BLaER1 treated with 17β-estradiol and CSF1 and Interleukin-3, amounts not matched to agents 10 nM and 100 nM (cell line): ENCODE measurements at regions not wholly inside any gene's neighbourhood (a gene's known extent, or its start where the extent isn't known, plus 50 kb on each side); places are given as distances from the start of the nearest gene placed in this dataset.

Experiments used
- H3K27ac ChIP-seq, 11 experiments: shearing (Covaris generic); formaldehyde crosslinking; 2 replicates each; pipeline ENCODE4 v1.8.1; 2022
- H3K27me3 ChIP-seq, 11 experiments: shearing (Covaris generic); formaldehyde crosslinking; 2 replicates each; pipeline ENCODE4 v1.8.1; 2022
- H3K36me3 ChIP-seq, 11 experiments: shearing (Covaris generic); formaldehyde crosslinking; 2 replicates each; pipeline ENCODE4 v1.8.1; 2022
- H3K4me1 ChIP-seq, 10 experiments: shearing (Covaris generic); formaldehyde crosslinking; 2 replicates each; pipeline ENCODE4 v1.8.1; 2022
- H3K4me2 ChIP-seq, 11 experiments: shearing (Covaris generic); formaldehyde crosslinking; 2 replicates each; pipeline ENCODE4 v1.8.1; 2022
- H3K4me3 ChIP-seq, 10 experiments: shearing (Covaris generic); formaldehyde crosslinking; 2 replicates each; pipeline ENCODE4 v1.8.1; 2022
- H3K9ac ChIP-seq, 11 experiments: shearing (Covaris generic); formaldehyde crosslinking; 2 replicates each; pipeline ENCODE4 v1.8.1; 2022
- H3K9me3 ChIP-seq, 11 experiments: shearing (Covaris generic); formaldehyde crosslinking; replicated peaks in 1 of 11; 2 replicates each; pipeline ENCODE4 v1.8.1; 2022
- H4K20me1 ChIP-seq, 11 experiments: shearing (Covaris generic); formaldehyde crosslinking; 2 replicates each; pipeline ENCODE4 v1.8.1; 2022
- Cebpa-rat ChIP-seq, 11 experiments: shearing (Covaris generic); IDR thresholded peaks; 2 replicates each; pipeline ENCODE4 v1.8.1; 2022

DNA sequence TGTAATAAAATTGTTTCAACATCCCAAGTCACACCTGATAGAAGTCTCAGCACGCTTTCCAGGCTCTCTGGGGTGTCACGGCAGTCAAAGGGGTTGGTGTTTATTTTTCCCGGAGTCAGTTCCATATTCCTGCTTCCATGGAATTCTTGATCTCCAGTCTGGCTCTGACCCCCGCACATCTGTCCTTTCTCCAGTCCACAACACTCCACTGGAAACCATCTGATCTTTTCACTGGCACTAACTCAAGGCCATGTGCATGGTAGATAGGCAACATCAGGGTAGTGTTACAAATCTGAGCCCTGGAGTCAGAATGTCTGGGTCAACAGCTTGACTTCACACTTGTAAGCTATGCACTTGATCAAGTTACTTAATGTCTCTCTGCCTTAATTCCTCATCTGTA, 176.2 kb downstream of the WDR11 start:
- no peak overlapping the region for H3K4me3 ChIP-seq
- no peak for TF ChIP-seq Cebpa-rat (IDR thresholded peaks at IDR 0.05)
- no peak overlapping the region for H3K4me2 ChIP-seq

GRCh38 chr10:121032460-121032859, 181.3 kb downstream of the WDR11 start:
- Histone ChIP-seq H4K20me1 (no peaks in the 10 kb centered on the region), H3K4me2 (peak overlapping the region in 5 of 11 experiments; percentile 25 to 69 (median 44); a peak in 9 of 22 replicates), H3K36me3 (no peaks in the 10 kb centered on the region), H3K27ac (0 out of 22 replicates have a peak overlapping the region, but pooled peaks of 1 of the 11 experiments have one; percentile 25), H3K27me3 (peaks cover 0 to 8% (median 0%) of the 10 kb centered on the region in 11 experiments; a peak in 2 of 22 replicates), H3K9ac (no peak overlapping the region), H3K4me1 (peaks cover 0 to 13% (median 3%) of the 10 kb centered on the region in 10 experiments; a peak in 8 of 20 replicates), H3K9me3 (peaks cover 0 to 9% (median 0%) of the 10 kb centered on the region in 11 experiments; a peak in 3 of 22 replicates), H3K4me3 (no peak overlapping the region)
- no peak for TF ChIP-seq Cebpa-rat (IDR thresholded peaks at IDR 0.05)

More for the DNA sequence above, 176.2 kb downstream of the WDR11 start:
- Histone ChIP-seq H3K27me3 (peaks cover 0 to 4% (median 0%) of the 10 kb centered on the region in 11 experiments; a peak in 1 of 22 replicates), H3K9me3 (0 out of 22 replicates have a peak, but pooled peaks cover 0 to under 1% (median 0%) of the 10 kb centered on the region in 11 experiments), H3K36me3 (no peaks in the 10 kb centered on the region), H3K27ac (no peak overlapping the region), H3K4me1 (peaks cover 0 to 10% (median under 1%) of the 10 kb centered on the region in 10 experiments; a peak in 8 of 20 replicates), H4K20me1 (no peaks in the 10 kb centered on the region), H3K9ac (no peak overlapping the region)

- H3K4me1 ChIP-seq, result peaks cover 0 to 22% (median 9%) of the 10 kb centered on the region in 10 experiments; a peak in 12 of 20 replicates
- H3K9me3 ChIP-seq, result peaks cover 0 to 9% (median 0%) of the 10 kb centered on the region in 11 experiments; a peak in 3 of 22 replicates
- H3K4me3 ChIP-seq, result no peak overlapping the region
- H3K36me3 ChIP-seq, result no peaks in the 10 kb centered on the region
- H3K27ac ChIP-seq, result no peak overlapping the region
- no peak overlapping the region for H3K9ac ChIP-seq
- H3K4me2 ChIP-seq, result no peak overlapping the region
- no peaks in the 10 kb centered on the region for H4K20me1 ChIP-seq
- H3K27me3 ChIP-seq, result peaks cover 0 to 8% (median 0%) of the 10 kb centered on the region in 11 experiments; a peak in 2 of 22 replicates
- TF ChIP-seq Cebpa-rat (IDR thresholded peaks at IDR 0.05), result no peak
Measured at GRCh38 chr10:121033366-121033765, 182.2 kb downstream of the WDR11 start.

- peaks cover 0 to 9% (median 0%) of the 10 kb centered on the region in 11 experiments; a peak in 3 of 22 replicates for H3K9me3 ChIP-seq
- H3K4me1 ChIP-seq, result peaks cover 0 to 28% (median 11%) of the 10 kb centered on the region in 10 experiments; a peak in 14 of 20 replicates
- H3K4me3 ChIP-seq, result no peak overlapping the region
- H3K9ac ChIP-seq, result no peak overlapping the region
- H3K27ac ChIP-seq, result no peak overlapping the region
- H4K20me1 ChIP-seq, result no peaks in the 10 kb centered on the region
- no peaks in the 10 kb centered on the region for H3K36me3 ChIP-seq
- TF ChIP-seq Cebpa-rat (IDR thresholded peaks at IDR 0.05), result no peak
- H3K27me3 ChIP-seq, result peaks cover 0 to 8% (median 0%) of the 10 kb centered on the region in 11 experiments; a peak in 2 of 22 replicates
- H3K4me2 ChIP-seq, result no peak overlapping the region
Measured at GRCh38 chr10:121036431-121036830, 185.3 kb downstream of the WDR11 start.

GRCh38 chr10:121041499-121041898, 190.3 kb downstream of the WDR11 start:
- Histone ChIP-seq H3K27me3 (peaks cover 0 to 4% (median 0%) of the 10 kb centered on the region in 11 experiments; a peak in 1 of 22 replicates), H3K27ac (no peak overlapping the region), H3K4me3 (no peak overlapping the region), H3K9ac (no peak overlapping the region), H3K36me3 (no peaks in the 10 kb centered on the region), H4K20me1 (no peaks in the 10 kb centered on the region), H3K4me1 (peaks cover 0 to 41% (median 26%) of the 10 kb centered on the region in 10 experiments; a peak in 14 of 20 replicates), H3K9me3 (no peaks in the 10 kb centered on the region), H3K4me2 (peak overlapping the region in 9 of 11 experiments; percentile 20 to 80 (median 69); a peak in 15 of 22 replicates)
- TF ChIP-seq Cebpa-rat (IDR thresholded peaks at IDR 0.05), result no peak

GRCh38 chr10:121041906-121042305, 190.7 kb downstream of the WDR11 start:
- peak overlapping the region in 10 of 11 experiments; percentile 20 to 80 (median 58); a peak in 17 of 22 replicates for H3K4me2 ChIP-seq
- H4K20me1 ChIP-seq, result no peaks in the 10 kb centered on the region
- H3K27ac ChIP-seq, result peak overlapping the region in 1 of 11 experiments; percentile 35; a peak in 1 of 22 replicates
- H3K36me3 ChIP-seq, result no peaks in the 10 kb centered on the region
- H3K27me3 ChIP-seq, result 0 out of 22 replicates have a peak, but pooled peaks cover 0 to under 1% (median 0%) of the 10 kb centered on the region in 11 experiments
- peak in 2 of 11 experiments; percentile 33 to 43; a peak in 1 of 22 replicates for TF ChIP-seq Cebpa-rat (IDR thresholded peaks at IDR 0.05)
- no peak overlapping the region for H3K4me3 ChIP-seq
- H3K9me3 ChIP-seq, result no peaks in the 10 kb centered on the region
- 0 out of 22 replicates have a peak overlapping the region, but pooled peaks of 1 of the 11 experiments have one; percentile 24 for H3K9ac ChIP-seq
- peaks cover 0 to 41% (median 26%) of the 10 kb centered on the region in 10 experiments; a peak in 14 of 20 replicates for H3K4me1 ChIP-seq

- Histone ChIP-seq H3K36me3 (no peaks in the 10 kb centered on the region), H3K4me2 (peak overlapping the region in 10 of 11 experiments; percentile 20 to 80 (median 58); a peak in 16 of 22 replicates), H3K27me3 (no peaks in the 10 kb centered on the region), H3K27ac (peak overlapping the region in 1 of 11 experiments; percentile 35; a peak in 1 of 22 replicates), H3K9me3 (peaks cover 2 to 3% (median 2%) of the 10 kb centered on the region in 11 experiments; a peak in 13 of 22 replicates), H4K20me1 (no peaks in the 10 kb centered on the region), H3K4me1 (peaks cover 0 to 41% (median 26%) of the 10 kb centered on the region in 10 experiments; a peak in 14 of 20 replicates), H3K4me3 (no peak overlapping the region), H3K9ac (0 out of 22 replicates have a peak overlapping the region, but pooled peaks of 1 of the 11 experiments have one; percentile 24)
- TF ChIP-seq Cebpa-rat (IDR thresholded peaks at IDR 0.05), result no peak
Measured at GRCh38 chr10:121042342-121042741, 191.2 kb downstream of the WDR11 start.

DNA sequence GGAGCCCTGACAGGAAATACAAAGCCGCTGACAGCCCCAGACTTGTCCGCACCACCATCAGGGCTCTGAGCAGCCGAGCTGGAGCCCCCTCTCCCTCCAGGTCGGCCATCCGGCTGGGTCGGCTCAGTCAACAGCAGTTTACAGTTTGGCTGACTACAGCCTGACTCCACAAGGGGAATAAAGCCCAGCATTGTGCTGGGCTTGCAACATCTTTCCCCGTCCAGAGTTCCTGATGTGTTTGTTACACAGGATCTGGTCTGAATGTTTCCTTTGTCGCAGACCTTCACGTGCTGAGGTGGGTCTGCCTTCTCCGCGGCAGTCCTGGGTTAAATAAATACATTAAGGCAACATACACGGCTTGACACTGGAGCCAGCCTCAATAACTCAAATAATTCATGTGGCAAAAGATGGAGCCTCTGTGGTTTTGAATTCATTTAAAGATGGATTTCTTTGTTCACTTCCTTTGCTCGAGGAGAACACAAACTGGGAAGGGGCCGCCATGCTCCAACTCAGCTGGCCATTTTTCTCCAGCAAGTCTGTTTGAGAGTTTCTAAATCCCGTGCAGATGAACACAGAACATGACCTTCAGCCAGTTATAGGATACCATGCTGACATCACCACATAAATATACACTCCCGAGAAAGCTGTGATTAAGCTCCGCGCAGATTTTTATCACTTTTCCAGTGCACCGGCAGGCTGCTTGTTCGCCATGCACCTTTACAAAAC, 192.1 kb downstream of the WDR11 start:
- Histone ChIP-seq H3K4me3 (no peak overlapping the region), H3K4me1 (peaks cover 0 to 32% (median 19%) of the 10 kb centered on the region in 10 experiments; a peak in 14 of 20 replicates), H3K27me3 (no peaks in the 10 kb centered on the region), H4K20me1 (no peaks in the 10 kb centered on the region), H3K9ac (no peak overlapping the region), H3K4me2 (peak overlapping the region in 5 of 11 experiments; percentile 69 to 80 (median 74); a peak in 10 of 22 replicates), H3K9me3 (peaks cover 6 to 10% (median 8%) of the 10 kb centered on the region in 11 experiments; a peak in 15 of 22 replicates), H3K27ac (no peak overlapping the region), H3K36me3 (no peaks in the 10 kb centered on the region)
- no peak for TF ChIP-seq Cebpa-rat (IDR thresholded peaks at IDR 0.05)

DNA sequence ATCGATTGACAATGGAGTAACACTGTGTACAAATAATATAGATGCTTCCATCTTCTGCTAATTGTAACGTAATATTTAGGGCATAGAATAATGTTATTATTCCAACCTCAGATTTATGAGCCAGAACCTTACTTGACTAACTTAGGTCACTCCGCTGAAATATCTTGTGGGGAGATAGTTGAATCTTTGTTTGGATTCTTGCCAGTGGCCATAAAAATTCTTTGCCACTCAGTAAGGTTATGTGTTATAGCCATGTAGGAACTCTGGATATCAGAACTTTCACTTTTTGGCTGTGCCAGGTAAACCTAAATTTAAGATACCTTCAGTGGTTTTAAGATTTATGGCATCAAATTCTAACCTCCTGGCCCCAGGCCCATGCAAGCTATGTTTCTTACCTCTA, 197.6 kb downstream of the WDR11 start:
- TF ChIP-seq Cebpa-rat (IDR thresholded peaks at IDR 0.05), result no peak
- no peak overlapping the region for H3K9ac ChIP-seq
- H3K27me3 ChIP-seq, result no peaks in the 10 kb centered on the region

More for the DNA sequence above, 197.6 kb downstream of the WDR11 start:
- peaks cover 0 to 10% (median 6%) of the 10 kb centered on the region in 10 experiments; a peak in 11 of 20 replicates for H3K4me1 ChIP-seq
- H3K9me3 ChIP-seq, result peaks cover 6 to 32% (median 9%) of the 10 kb centered on the region in 11 experiments; a peak in 16 of 22 replicates
- H3K27ac ChIP-seq, result no peak overlapping the region
- H3K36me3 ChIP-seq, result no peaks in the 10 kb centered on the region
- no peak overlapping the region for H3K4me2 ChIP-seq
- no peaks in the 10 kb centered on the region for H4K20me1 ChIP-seq
- H3K4me3 ChIP-seq, result no peak overlapping the region
